Hippocampal formation (tissue), 2 donors: ENCODE measurements at regions not wholly inside any gene's neighbourhood (a gene's known extent, or its start where the extent isn't known, plus 50 kb on each side); places are given as distances from the start of the nearest gene placed in this dataset.

Experiments used
- DNase-seq, 2 donors: peaks; one replicate each; lab custom pipeline; 2025; lab: John Stamatoyannopoulos, UW

DNA sequence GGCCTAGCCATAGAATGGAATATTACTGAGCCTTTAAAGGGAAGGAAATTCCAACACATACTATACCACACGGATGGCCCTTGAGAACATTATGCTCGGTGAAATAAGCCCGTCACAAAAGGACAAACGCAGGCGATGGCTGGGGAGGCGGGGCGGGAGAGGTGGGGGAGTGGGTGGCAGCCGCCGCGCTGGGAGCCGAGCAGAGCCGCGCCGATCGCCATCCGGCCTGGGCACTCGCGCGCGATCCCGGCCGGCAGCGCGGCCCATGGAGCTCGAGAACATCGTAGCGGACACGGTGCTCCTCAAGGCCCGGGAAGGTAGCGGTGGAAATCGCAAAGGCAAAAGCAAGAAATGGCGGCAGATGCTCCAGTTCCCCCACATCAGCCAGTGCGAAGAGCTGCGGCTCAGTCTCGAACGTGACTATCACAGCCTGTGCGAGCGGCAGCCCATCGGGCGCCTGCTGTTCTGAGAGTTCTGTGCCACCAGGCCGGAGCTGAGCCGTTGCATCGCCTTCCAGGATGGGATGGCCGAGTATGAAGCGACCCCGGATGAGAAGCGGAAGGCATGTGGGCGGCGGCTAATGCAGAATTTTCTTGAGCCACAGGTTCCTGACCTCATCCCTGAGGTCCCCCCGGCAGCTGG is 140.1 kb downstream of the ZDHHC20 start:
- DNase-seq = no peak

DNA sequence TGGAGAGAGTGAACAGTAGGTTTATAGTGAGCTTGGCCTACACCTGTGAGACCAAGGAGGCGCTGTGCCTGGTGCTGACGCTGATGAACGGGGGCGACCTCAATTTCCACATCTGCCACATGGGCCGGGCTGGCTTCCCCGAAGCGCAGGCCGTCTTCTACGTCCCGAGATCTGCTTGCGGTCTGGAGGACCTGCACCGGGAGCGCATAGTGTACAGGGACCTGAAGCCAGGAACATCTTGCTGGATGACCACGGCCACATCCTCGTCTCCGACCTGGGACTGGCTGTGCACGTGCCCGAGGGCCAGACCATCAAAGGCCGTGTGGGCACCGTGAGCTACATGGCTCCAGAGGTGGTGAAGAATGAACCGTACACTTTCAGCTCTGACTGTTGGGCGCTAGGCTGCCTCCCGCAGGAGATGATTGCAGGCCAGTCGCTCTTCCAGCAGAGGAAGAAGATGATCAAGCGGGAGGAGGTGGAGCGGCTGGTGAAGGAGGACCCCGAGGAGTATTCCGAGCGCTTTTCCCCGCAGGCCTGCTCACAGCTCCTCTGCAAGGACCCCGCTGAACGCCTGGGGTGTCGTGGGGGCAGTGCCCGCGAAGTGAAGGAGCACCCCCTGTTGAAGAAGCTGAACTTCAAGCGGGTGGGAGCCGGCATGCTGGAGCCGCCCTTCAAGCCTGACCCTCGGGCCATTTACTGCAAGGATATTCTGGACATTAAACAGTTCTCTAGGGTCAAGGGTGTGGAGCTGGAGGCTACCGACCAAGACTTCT is 139.0 kb downstream of the ZDHHC20 start:
- DNase-seq = no peak

DNA sequence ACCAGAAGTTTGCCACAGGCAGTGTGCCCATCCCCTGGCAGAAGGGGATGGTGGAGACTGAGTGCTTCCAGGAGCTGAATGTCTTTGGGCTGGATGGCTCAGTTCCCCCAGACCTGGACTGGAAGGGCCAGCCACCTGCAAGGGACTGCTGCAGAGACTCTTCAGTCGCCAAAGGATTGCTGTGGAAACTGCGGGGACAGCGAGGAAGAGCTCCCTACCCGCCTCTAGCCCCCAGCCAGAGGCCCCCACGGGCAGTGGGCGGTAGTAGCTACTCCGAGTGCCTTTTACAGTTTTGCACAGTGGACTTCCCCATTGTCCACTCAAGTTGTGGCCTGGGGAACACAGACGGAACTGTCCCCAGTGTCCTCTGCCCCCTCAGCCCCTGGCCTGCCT is 138.5 kb downstream of the ZDHHC20 start:
- no peak for DNase-seq

DNA sequence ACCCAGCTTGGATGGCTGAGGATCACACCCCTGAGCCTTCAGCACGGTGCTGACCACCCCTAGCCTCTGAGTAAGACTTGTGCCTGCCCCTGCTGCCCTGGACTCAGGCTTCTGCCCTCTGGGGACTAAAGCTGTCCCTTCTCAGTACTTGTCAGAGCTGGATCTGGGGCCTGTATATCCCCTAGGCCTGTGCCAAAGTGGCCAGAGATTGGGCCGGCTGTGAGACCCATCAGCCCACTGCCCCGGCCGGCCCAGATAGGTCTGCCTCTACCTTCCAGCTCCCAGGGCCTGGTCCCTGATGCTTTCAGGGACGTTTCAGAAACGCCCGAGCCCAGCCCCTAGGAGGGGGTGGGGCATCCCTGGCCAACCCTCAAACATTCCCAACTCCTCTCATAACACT is 137.8 kb downstream of the ZDHHC20 start:
- no peak for DNase-seq

DNA sequence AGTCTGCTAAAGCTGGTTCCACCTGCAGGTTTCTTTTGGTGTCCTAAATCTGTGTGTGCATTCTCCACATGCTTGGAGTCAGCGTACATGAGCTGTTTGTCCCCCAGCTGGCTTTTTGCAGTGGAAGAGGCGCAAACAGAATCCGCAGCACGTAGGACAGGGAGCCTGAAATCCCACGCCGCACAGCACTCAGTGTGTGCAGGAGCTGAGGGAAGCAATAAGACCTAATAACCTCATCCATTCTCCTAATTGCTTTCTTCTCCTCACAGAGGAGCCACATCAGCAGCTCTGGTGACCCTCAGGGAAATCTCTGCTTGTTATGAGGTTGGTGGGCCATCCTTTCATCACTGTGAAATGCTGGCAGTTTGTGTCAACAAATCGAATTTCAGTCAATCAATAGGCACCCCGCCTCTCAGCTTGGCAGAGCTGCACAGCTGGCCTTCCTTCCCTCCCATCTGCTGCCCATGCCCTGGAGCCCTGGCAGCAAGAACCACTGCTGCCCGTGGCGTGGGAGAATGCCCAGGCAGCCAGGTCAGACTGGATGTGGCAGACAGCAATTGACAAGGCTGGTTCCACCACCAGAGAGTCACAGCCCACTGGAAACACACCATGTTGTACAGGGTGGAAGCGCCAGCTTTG is 136.7 kb downstream of the ZDHHC20 start:
- DNase-seq = peak in 1 of 2 donors; percentile 17
